Panc1 (cell line): ENCODE measurements at regions not wholly inside any gene's neighbourhood (a gene's known extent, or its start where the extent isn't known, plus 50 kb on each side); places are given as distances from the start of the nearest gene placed in this dataset.

Experiments used
- ATAC-seq: fragments of 200-7000 bp; cut with Tn5 transposase; 2 replicates; pipeline ENCODE4 v1.9.1; 2020; ENCODE audit warnings: mild to moderate bottlenecking, moderate library complexity
- BruUV-seq: library from RNA; stranded (reverse); fragments of 400-500 nt; replicated peaks from 2 replicates; lab custom pipeline; 2021; lab: Mats Ljungman, UMichigan
- CTCF ChIA-PET: fragments of 300-600 bp; sonication (Branson Sonifier 250); formaldehyde crosslinking; loops from one replicate; lab custom pipeline; 2022; ENCODE audit warnings: antibody characterized with exemption; lab: Charles Lee
- POLR2A ChIA-PET: fragments of 300-600 bp; sonication (Branson Sonifier 250); formaldehyde crosslinking; loops from one replicate; lab custom pipeline; 2022; ENCODE audit warnings: antibody characterized with exemption; lab: Charles Lee
- DNase-seq: peaks from one replicate; pipeline ENCODE4 v3.0.0-alpha.2; 2010; ENCODE audit warnings: low read depth, low spot score
- H3K27ac ChIP-seq: 2 replicates; pipeline ENCODE4 v1.5.1; 2011; ENCODE audit warnings: mild to moderate bottlenecking, low read length, inconsistent platforms
- H3K27me3 ChIP-seq: fragments of 200-500 bp; sonication (Bioruptor generic); 2 replicates; pipeline ENCODE4 v1.6.0; 2014; ENCODE audit warnings: low read length, inconsistent platforms; ENCODE audit not compliant: control insufficient read depth, insufficient read depth
- H3K36me3 ChIP-seq: fragments of 200-500 bp; sonication (Bioruptor generic); 2 replicates; pipeline ENCODE4 v1.5.1; 2014; ENCODE audit warnings: inconsistent platforms, mild to moderate bottlenecking, low read length, moderate library complexity; ENCODE audit not compliant: control insufficient read depth, insufficient read depth
- H3K4me1 ChIP-seq: 2 replicates; pipeline ENCODE4 v1.5.1; 2011; ENCODE audit warnings: inconsistent platforms, mild to moderate bottlenecking, low read length, moderate library complexity; ENCODE audit not compliant: control insufficient read depth, insufficient read depth
- H3K4me3 ChIP-seq, 2 experiments: 2 replicates each; pipeline ENCODE4 v1.5.1; 2011 to 2012; ENCODE audit warnings: low read depth in 2 of 2, low read length in 2 of 2, mild to moderate bottlenecking in 2 of 2, inconsistent platforms in 1 of 2, moderate library complexity in 1 of 2
- H3K9me3 ChIP-seq: fragments of 200-500 bp; sonication (Bioruptor generic); 2 replicates; pipeline ENCODE4 v1.5.1; 2014; ENCODE audit warnings: low read depth, mild to moderate bottlenecking, inconsistent platforms, low read length, moderate library complexity; ENCODE audit not compliant: control insufficient read depth, insufficient read depth
- CTCF ChIP-seq: fragments of 450-650 bp; IDR thresholded peaks from 2 replicates; pipeline ENCODE4 v1.5.1; 2017; ENCODE audit warnings: mild to moderate bottlenecking
- POLR2AphosphoS5 ChIP-seq: IDR thresholded peaks from 2 replicates; pipeline ENCODE4 v1.6.1; 2012; ENCODE audit warnings: mild to moderate bottlenecking, low read depth, low read length, moderate library complexity
- REST ChIP-seq, 2 experiments: IDR thresholded peaks; 2 replicates each; pipeline ENCODE4 v1.6.1; 2011 to 2012; ENCODE audit warnings: low read depth in 2 of 2, control low read depth in 1 of 2, low read length in 1 of 2, mild to moderate bottlenecking in 1 of 2, moderate library complexity in 1 of 2; ENCODE audit not compliant: insufficient read depth in 1 of 2
- SIN3A ChIP-seq: IDR thresholded peaks from 2 replicates; pipeline ENCODE4 v1.6.1; 2012; ENCODE audit warnings: low read depth, mild to moderate bottlenecking, low read length, moderate library complexity, borderline replicate concordance; ENCODE audit not compliant: insufficient read depth
- TCF7L2 ChIP-seq: IDR thresholded peaks from 2 replicates; pipeline ENCODE4 v1.6.1; 2011; ENCODE audit warnings: mild to moderate bottlenecking, low read depth, low read length, inconsistent platforms
- in situ Hi-C: cut with HindIII; loops from 2 replicates; pipeline ENCODE4 v1.10.0; 2016; ENCODE audit warnings: low sequenced_read_pairs, low pct_unique_long_range_greater_than_20kb
- intact Hi-C: fragments of 100-400 bp; cut with micrococcal nuclease; formaldehyde crosslinking; loops from one replicate; pipeline ENCODE4 v1.10.0; 2022; ENCODE audit not compliant: unreplicated experiment

GRCh38 chrX:20663336-20663735 is 396.6 kb upstream of the RPS6KA3 start:
- in situ Hi-C loops (no loop called here), intact Hi-C loops (no loop called here)
- CTCF ChIA-PET: no interaction called here
- Histone ChIP-seq H3K27me3 (no peaks in the 10 kb centered on the region), H3K36me3 (no peaks in the 10 kb centered on the region), H3K9me3 (no peaks in the 10 kb centered on the region), H3K4me3 (no peak overlapping the region), H3K27ac (no peak overlapping the region), H3K4me1 (no peaks in the 10 kb centered on the region)
- no TSS peak for BruUV-seq
- ATAC-seq (no peak), DNase-seq (no peak)
- POLR2A ChIA-PET: no interaction called here
- TF ChIP-seq REST (IDR thresholded peaks at IDR 0.05; ENCODE audit: insufficient read depth in 1 of 2, low read depth in 2 of 2, low read length in 1 of 2) (no peak), POLR2AphosphoS5 (no peak), CTCF (no peak), TCF7L2 (no peak), SIN3A (no peak)

GRCh38 chrX:20656721-20657120 is 390.0 kb upstream of the RPS6KA3 start:
- POLR2A ChIA-PET: no interaction called here
- no peak for ATAC-seq

More at GRCh38 chrX:20656721-20657120, 390.0 kb upstream of the RPS6KA3 start:
- no peak for DNase-seq
- CTCF ChIA-PET: no interaction called here
- Histone ChIP-seq H3K4me3 (no peak overlapping the region), H3K9me3 (no peaks in the 10 kb centered on the region), H3K36me3 (no peaks in the 10 kb centered on the region), H3K27ac (no peak overlapping the region), H3K4me1 (no peaks in the 10 kb centered on the region), H3K27me3 (no peaks in the 10 kb centered on the region)
- intact Hi-C loops (no loop called here), in situ Hi-C loops (no loop called here)
- BruUV-seq: no TSS peak
- TF ChIP-seq TCF7L2 (no peak), POLR2AphosphoS5 (no peak), REST (IDR thresholded peaks at IDR 0.05; ENCODE audit: insufficient read depth in 1 of 2, low read depth in 2 of 2, low read length in 1 of 2) (no peak), CTCF (no peak), SIN3A (no peak)
